SK-N-SH treated with all-trans-retinoic acid at 6 μM for 48 hours (cell line): ENCODE measurements at regions not wholly inside any gene's neighbourhood (a gene's known extent, or its start where the extent isn't known, plus 50 kb on each side); places are given as distances from the start of the nearest gene placed in this dataset.

Source experiments
- ATAC-seq: fragments of 200-7000 bp; cut with Tn5 transposase; 3 replicates; pipeline ENCODE4 v1.9.1; 2020; ENCODE audit warnings: mild to moderate bottlenecking, moderate library complexity
- ARNTL ChIP-seq: fragments of 450-650 bp; formaldehyde crosslinking; IDR thresholded peaks from 2 replicates; pipeline ENCODE4 v1.5.0; 2020; ENCODE audit warnings: low read depth, mild to moderate bottlenecking, moderate library complexity, borderline replicate concordance
- CREB5 ChIP-seq: fragments of 250-450 bp; sonication (Bioruptor Pico); IDR thresholded peaks from 2 replicates; pipeline ENCODE4 v1.5.1; 2020; ENCODE audit warnings: low read depth, mild to moderate bottlenecking, moderate library complexity
- CSDC2 ChIP-seq: fragments of 250-450 bp; sonication (Bioruptor Pico); IDR thresholded peaks from 2 replicates; pipeline ENCODE4 v1.5.0; 2020; ENCODE audit warnings: mild to moderate bottlenecking, moderate library complexity
- ESRRG ChIP-seq: fragments of 250-450 bp; sonication (Bioruptor Pico); IDR thresholded peaks from 2 replicates; pipeline ENCODE4 v1.6.1; 2021; ENCODE audit warnings: mild to moderate bottlenecking
- GLIS3 ChIP-seq: fragments of 250-450 bp; sonication (Bioruptor Pico); IDR thresholded peaks from 2 replicates; pipeline ENCODE4 v1.5.0; 2020; ENCODE audit warnings: mild to moderate bottlenecking, moderate library complexity
- ISL1 ChIP-seq: fragments of 250-450 bp; sonication (Bioruptor Pico); IDR thresholded peaks from 2 replicates; pipeline ENCODE4 v2.1.2; 2022; ENCODE audit warnings: mild to moderate bottlenecking, moderate library complexity
- OSR1 ChIP-seq: fragments of 250-450 bp; sonication (Bioruptor Pico); IDR thresholded peaks from 2 replicates; pipeline ENCODE4 v1.8.0; 2022; ENCODE audit warnings: moderate library complexity, mild to moderate bottlenecking, inconsistent platforms
- PATZ1 ChIP-seq: fragments of 250-450 bp; sonication (Bioruptor Pico); IDR thresholded peaks from 2 replicates; pipeline ENCODE4 v1.8.0; 2020; ENCODE audit warnings: mild to moderate bottlenecking, moderate library complexity, borderline replicate concordance
- SNAI2 ChIP-seq: fragments of 250-450 bp; sonication (Bioruptor Pico); IDR thresholded peaks from 2 replicates; pipeline ENCODE4 v1.5.0; 2020; ENCODE audit warnings: mild to moderate bottlenecking, moderate library complexity
- TCF4 ChIP-seq: fragments of 250-450 bp; sonication (Bioruptor Pico); IDR thresholded peaks from 2 replicates; pipeline ENCODE4 v1.8.0; 2021; ENCODE audit warnings: mild to moderate bottlenecking, moderate library complexity, borderline replicate concordance
- TOX ChIP-seq: fragments of 250-450 bp; sonication (Bioruptor Pico); IDR thresholded peaks from 2 replicates; pipeline ENCODE4 v1.8.0; 2021; ENCODE audit warnings: mild to moderate bottlenecking, moderate library complexity, borderline replicate concordance
- ZC3H10 ChIP-seq: fragments of 250-450 bp; sonication (Bioruptor Pico); IDR thresholded peaks from 2 replicates; pipeline ENCODE4 v1.5.1; 2021; ENCODE audit warnings: mild to moderate bottlenecking, moderate library complexity
- ZFP3 ChIP-seq: fragments of 250-450 bp; sonication (Bioruptor Pico); IDR thresholded peaks from 2 replicates; pipeline ENCODE4 v1.5.0; 2020; ENCODE audit warnings: mild to moderate bottlenecking, moderate library complexity
- ZNF565 ChIP-seq: fragments of 450-650 bp; formaldehyde crosslinking; conservative IDR thresholded peaks from 2 replicates; pipeline ENCODE4 v1.5.0; 2020; ENCODE audit warnings: low read depth, mild to moderate bottlenecking, moderate library complexity
- TF ChIP-seq, protein P1 (sequence below): fragments of 250-450 bp; sonication (Bioruptor Pico); IDR thresholded peaks from 2 replicates; pipeline ENCODE4 v1.8.0; 2021; ENCODE audit warnings: low read depth, mild to moderate bottlenecking, moderate library complexity, borderline replicate concordance
- TF ChIP-seq, protein P2 (sequence below): fragments of 250-450 bp; sonication (Bioruptor Pico); IDR thresholded peaks from 2 replicates; pipeline ENCODE4 v1.5.1; 2021; ENCODE audit warnings: mild to moderate bottlenecking, moderate library complexity
- TF ChIP-seq, protein P3 (sequence below): fragments of 250-450 bp; sonication (Bioruptor Pico); IDR thresholded peaks from 2 replicates; pipeline ENCODE4 v1.5.0; 2020; ENCODE audit warnings: mild to moderate bottlenecking, moderate library complexity

DNA sequence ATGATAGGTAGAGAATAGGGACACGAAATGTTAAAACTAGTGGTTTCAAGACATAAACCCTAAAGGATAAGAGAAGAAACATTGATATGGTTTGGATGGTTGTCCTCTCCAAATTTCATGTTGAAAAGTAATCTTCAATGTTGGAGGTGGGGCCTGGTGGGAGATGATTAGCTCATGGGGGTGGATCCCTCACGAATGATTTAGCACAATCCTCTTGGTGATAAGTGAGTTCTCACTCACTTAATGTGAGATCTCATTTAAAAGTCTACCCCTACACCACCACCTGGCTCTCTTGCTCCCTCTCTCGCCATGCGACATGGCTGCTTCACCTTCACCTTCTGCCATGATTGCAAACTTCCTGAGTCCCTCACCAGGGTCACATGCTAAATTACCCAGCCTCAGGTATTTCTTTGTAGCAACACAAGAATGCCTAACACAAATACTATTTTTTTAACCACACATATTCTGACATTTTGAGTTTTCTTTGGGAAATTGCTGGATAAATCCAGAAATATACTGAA, 242.4 kb upstream of the PHF14 start:
- no peak for ATAC-seq
- TF ChIP-seq CSDC2 (CRISPR knock-in tag), result no peak

- no peak for TF ChIP-seq OSR1 (CRISPR knock-in tag)
- no peak for TF ChIP-seq GLIS3 (CRISPR knock-in tag)
- TF ChIP-seq, protein P1, sequence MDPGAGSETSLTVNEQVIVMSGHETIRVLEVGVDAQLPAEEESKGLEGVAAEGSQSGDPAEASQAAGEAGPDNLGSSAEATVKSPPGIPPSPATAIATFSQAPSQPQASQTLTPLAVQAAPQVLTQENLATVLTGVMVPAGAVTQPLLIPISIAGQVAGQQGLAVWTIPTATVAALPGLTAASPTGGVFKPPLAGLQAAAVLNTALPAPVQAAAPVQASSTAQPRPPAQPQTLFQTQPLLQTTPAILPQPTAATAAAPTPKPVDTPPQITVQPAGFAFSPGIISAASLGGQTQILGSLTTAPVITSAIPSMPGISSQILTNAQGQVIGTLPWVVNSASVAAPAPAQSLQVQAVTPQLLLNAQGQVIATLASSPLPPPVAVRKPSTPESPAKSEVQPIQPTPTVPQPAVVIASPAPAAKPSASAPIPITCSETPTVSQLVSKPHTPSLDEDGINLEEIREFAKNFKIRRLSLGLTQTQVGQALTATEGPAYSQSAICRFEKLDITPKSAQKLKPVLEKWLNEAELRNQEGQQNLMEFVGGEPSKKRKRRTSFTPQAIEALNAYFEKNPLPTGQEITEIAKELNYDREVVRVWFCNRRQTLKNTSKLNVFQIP (CRISPR knock-in tag), result no peak
- TF ChIP-seq CREB5 (CRISPR knock-in tag), result no peak
- no peak for TF ChIP-seq CSDC2 (CRISPR knock-in tag)
- TF ChIP-seq, protein P2, sequence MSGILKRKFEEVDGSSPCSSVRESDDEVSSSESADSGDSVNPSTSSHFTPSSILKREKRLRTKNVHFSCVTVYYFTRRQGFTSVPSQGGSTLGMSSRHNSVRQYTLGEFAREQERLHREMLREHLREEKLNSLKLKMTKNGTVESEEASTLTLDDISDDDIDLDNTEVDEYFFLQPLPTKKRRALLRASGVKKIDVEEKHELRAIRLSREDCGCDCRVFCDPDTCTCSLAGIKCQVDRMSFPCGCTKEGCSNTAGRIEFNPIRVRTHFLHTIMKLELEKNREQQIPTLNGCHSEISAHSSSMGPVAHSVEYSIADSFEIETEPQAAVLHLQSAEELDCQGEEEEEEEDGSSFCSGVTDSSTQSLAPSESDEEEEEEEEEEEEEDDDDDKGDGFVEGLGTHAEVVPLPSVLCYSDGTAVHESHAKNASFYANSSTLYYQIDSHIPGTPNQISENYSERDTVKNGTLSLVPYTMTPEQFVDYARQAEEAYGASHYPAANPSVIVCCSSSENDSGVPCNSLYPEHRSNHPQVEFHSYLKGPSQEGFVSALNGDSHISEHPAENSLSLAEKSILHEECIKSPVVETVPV (CRISPR knock-in tag), result no peak
- no peak for TF ChIP-seq ARNTL (CRISPR knock-in tag)
- TF ChIP-seq SNAI2, result no peak
- TF ChIP-seq ZFP3 (CRISPR knock-in tag), result no peak
- no peak for TF ChIP-seq ESRRG (CRISPR knock-in tag)
- TF ChIP-seq TCF4 (CRISPR knock-in tag), result no peak
- no peak for TF ChIP-seq ZC3H10
- TF ChIP-seq TOX (CRISPR knock-in tag), result no peak
- TF ChIP-seq ISL1 (CRISPR knock-in tag), result no peak
- TF ChIP-seq, protein P3, sequence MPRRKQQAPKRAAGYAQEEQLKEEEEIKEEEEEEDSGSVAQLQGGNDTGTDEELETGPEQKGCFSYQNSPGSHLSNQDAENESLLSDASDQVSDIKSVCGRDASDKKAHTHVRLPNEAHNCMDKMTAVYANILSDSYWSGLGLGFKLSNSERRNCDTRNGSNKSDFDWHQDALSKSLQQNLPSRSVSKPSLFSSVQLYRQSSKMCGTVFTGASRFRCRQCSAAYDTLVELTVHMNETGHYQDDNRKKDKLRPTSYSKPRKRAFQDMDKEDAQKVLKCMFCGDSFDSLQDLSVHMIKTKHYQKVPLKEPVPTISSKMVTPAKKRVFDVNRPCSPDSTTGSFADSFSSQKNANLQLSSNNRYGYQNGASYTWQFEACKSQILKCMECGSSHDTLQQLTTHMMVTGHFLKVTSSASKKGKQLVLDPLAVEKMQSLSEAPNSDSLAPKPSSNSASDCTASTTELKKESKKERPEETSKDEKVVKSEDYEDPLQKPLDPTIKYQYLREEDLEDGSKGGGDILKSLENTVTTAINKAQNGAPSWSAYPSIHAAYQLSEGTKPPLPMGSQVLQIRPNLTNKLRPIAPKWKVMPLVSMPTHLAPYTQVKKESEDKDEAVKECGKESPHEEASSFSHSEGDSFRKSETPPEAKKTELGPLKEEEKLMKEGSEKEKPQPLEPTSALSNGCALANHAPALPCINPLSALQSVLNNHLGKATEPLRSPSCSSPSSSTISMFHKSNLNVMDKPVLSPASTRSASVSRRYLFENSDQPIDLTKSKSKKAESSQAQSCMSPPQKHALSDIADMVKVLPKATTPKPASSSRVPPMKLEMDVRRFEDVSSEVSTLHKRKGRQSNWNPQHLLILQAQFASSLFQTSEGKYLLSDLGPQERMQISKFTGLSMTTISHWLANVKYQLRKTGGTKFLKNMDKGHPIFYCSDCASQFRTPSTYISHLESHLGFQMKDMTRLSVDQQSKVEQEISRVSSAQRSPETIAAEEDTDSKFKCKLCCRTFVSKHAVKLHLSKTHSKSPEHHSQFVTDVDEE (CRISPR knock-in tag), result no peak
- ATAC-seq, result no peak
Observed at GRCh38 chr7:10733747-10734146, 239.9 kb upstream of the PHF14 start.

GRCh38 chr7:10734595-10734994, 239.1 kb upstream of the PHF14 start:
- ATAC-seq, result no peak
- no peak for TF ChIP-seq SNAI2

DNA sequence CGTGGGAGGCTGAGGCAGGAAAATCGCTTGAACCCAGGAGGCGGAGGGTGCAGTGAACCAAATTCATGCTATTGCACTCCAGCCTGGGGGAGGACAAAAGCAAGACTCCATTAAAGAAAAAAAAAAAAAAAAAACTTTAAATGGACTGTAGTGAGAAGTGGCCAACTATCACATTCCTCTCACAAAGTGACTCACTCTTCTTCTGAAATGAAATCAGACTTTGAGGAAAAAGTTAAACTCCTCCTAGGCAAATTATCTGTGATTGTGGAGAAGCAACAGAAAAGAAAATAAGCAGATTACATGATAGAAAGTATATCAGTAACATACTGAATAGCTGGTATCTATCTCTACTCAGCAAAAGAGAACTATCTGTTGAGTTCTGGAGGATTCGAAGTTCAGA, 234.3 kb upstream of the PHF14 start:
- no peak for ATAC-seq
- no peak for TF ChIP-seq TCF4 (CRISPR knock-in tag)
- TF ChIP-seq ZNF565 (CRISPR knock-in tag), result no peak
- no peak for TF ChIP-seq CREB5 (CRISPR knock-in tag)
- no peak for TF ChIP-seq TOX (CRISPR knock-in tag)
- no peak for TF ChIP-seq SNAI2
- TF ChIP-seq, protein P2 (CRISPR knock-in tag), result no peak
- no peak for TF ChIP-seq ZC3H10
- no peak for TF ChIP-seq PATZ1 (CRISPR knock-in tag)
- no peak for TF ChIP-seq ESRRG (CRISPR knock-in tag)
- no peak for TF ChIP-seq ARNTL (CRISPR knock-in tag)
- no peak for TF ChIP-seq GLIS3 (CRISPR knock-in tag)
- TF ChIP-seq, protein P1 (CRISPR knock-in tag), result no peak
- TF ChIP-seq ZFP3 (CRISPR knock-in tag), result no peak
- TF ChIP-seq CSDC2 (CRISPR knock-in tag), result no peak
